NOMO-1 (cell line): ENCODE measurements at regions not wholly inside any gene's neighbourhood (a gene's known extent, or its start where the extent isn't known, plus 50 kb on each side); places are given as distances from the start of the nearest gene placed in this dataset.

Experiments used
- DNase-seq, 2 experiments: peaks; one replicate each; lab custom pipeline; 2025; ENCODE audit not compliant: unreplicated experiment in 2 of 2; lab: John Stamatoyannopoulos, UW

GRCh38 chr4:38189445-38189844 is 229.2 kb downstream of the PTTG2 start:
- DNase-seq: no peak

DNA sequence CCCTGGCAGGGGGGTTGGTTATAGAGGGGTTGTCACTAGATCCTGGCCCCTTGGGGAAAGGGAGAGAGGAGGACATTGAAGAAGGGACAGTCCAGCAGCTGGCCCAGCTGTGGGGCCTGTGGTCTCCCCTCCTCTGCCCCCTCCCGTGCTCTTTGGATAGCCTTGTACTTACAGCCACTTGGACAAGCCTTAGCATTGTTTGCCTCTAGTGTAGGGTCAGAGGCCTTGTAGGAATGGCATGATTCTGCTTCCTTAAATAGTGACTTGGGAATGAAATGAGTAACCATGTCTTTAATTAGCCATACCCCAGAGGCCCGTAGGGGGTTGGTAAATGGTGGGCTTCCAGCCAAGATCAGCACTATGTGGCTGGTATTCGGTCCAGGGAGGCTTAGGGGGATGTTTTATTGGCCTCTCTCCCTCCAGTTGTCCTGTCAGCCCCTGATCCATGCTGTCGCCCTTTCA is 230.6 kb downstream of the PTTG2 start:
- no peak for DNase-seq

DNA sequence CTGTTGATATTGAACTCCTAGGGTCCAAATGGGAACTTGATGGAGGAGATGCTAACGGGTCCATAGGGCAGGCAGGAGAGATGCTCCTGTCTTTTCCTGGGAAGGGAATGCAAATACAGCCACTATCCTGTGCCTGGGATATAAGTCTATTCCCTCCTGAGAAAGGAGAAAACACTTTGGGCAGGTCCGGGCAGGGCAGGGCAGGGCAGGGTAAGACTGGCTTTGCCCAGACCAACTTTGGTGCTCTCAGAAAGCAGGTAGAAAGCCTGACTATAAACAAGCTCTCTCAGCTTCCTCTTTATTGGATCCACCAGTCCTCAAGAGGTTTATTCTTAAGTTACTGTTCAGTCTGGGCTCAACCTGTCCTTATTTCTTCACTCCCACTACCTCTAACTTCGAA is 232.3 kb downstream of the PTTG2 start:
- DNase-seq: no peak

DNA sequence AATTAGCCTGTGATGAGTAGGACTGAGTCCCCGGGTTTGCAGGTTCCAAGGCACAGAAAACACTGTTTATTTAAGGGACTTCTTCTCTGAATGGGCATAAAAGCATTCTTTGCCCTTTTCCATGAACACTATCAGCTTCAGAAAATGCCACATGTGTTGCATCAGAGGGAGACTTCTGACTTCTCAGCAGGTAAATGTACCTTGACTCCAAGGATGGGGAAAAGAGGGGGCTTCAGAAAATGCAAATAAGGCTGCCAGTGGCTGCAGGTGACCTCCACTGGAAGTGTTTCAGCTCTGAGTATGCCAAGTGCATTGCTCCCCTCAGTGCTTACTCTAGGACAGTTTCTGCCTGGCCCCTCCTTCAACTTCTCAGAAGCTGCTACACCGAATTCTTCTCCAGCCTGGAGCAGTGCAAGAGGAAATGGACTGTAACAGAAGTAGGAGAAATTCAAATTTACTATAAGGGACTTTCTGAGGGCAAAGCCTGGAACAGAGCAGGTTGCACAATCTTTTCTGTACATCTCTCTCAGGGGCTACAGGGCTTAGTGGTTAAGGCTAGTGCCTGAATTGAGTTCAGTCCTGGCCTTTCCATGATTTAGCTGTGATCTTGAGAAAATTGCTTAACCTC is 233.2 kb downstream of the PTTG2 start:
- peak in 1 of 2 experiments; percentile 27 for DNase-seq

DNA sequence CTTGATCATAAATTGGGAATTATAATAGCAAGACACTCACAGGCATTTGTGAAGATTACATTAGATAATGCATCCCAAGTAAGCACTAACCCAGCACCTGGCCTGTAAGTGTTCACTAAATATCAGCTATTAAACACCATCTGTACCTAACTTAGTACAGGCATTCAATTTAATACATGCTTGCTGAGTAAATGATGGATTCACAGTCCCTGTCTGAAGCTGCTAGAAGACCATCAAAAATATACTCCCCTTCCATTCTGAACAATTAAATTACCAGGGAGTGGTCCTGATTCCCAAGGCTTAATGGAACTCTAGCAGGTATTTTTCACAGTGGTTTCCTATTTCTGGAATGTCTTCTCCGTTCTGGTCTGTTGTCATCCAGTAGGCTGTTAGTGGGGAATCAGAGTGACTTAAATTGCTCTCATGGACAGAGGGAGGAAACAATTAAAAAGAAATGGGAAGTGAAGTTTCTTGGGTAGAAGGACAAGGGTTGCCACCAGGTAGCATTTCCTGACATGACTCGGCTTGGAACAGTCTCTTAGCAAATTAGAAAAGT is 233.9 kb downstream of the PTTG2 start:
- peak in 1 of 2 experiments; percentile 17 for DNase-seq

DNA sequence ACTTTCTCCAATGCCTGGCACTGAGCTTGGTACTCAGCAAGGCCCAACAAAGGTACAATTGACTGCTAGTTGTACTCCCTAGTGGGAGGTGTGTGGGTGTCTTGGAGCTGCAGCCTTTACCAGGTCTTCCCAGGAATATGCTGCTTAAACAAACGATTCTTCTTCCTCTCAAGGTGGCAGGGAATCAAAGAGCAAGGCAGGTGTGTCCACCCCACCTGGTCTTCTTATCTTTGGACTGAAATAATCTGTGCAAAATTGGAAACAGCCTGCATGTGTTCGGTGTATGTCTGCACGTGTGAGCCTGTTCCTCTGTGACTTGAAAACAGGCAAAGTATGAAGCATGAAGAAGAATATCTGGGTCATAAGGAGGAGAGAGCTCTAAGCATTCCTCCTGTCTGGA is 235.3 kb downstream of the PTTG2 start:
- DNase-seq: no peak

DNA sequence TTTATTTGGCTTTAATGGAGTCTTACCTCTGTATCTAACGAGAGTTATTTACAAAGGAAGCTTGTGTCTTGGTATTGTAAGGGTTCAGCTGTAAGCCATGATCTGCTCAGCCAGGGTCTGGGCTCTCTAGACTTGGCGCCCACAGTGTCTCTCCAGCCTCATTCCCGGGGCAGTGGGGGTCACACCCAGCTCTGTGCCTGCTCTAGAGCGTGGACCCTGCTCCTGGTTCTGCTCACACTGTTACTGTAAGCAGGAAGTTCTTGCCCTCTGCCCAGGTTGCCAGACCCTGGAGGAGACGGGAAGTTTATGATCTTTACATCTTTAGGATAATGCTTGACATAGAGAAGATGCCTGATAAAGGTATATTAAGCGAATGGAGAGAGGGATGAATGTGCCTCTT is 235.7 kb downstream of the PTTG2 start:
- DNase-seq: no peak

DNA sequence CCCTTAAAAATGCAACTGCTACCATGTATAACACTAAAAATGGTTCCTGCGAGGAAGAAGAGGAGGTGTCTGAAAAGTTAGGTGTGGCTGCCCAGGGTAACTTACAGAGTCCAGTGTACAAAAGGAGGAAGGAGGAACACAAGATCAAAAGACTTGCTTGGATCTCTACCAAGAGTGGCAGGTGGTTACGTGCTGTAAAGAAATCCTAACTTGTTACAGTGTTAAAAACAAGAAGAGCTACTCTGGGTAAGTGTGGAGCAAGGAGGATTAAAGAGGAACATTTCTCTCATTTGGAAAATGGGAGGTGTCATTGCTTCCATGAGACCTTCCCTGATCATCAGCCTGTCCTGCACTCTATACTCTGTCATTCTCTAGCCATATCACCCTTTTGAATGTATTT is 242.0 kb downstream of the PTTG2 start:
- no peak for DNase-seq

DNA sequence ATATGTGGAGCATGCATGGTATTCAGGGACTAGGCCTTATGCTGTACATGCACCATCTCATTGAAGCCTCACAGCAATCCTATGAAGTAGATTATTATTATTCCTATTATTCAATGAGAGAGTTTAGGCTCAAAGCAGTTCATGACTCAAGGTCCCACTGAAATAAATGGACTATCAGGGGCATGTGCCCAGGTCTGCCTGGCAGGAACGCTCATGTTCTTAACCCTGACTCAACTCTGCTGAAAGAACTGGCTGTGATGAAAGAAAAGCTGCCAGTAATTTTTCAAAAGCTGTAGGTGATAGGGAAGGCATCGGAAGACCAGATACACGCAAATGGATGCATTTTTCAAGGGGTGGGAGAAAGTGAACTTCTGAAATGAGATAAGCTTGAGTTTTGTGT is 243.4 kb downstream of the PTTG2 start:
- DNase-seq: no peak

DNA sequence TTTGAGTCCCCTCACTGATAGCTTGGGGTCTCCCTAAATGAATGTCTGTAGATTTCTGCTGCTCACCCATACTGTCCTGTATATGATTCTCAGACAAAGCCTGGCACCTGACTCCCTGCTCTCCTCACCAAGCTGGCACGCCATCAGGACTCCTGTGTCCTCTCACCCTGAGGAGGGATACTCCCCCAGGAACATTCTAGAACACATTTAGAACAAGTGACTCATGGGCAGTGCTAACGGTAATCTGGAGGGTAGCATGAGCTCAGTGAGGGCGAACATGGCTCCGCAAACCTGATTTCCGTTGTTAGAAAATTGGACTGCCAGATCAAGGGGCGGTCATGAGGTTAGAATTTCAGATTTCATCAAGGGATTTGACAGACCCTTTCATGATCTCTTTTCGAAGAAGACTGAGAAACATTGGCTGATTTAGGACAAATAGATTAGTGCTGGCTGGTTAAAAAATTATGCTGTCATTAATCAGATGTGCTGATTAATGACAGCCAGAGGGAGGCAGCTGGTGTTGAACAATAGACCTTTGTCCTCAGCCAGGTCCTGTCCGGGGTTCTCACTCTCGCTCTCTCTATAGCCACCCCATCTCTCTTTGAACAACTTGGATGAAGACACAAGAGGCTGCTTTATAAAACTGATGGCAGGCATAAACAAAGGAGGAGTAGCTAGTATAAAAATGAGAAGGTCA is 244.3 kb downstream of the PTTG2 start:
- DNase-seq: no peak

GRCh38 chr4:38205261-38205660 is 245.1 kb downstream of the PTTG2 start:
- DNase-seq: no peak

GRCh38 chr4:38207110-38207457 is 246.9 kb downstream of the PTTG2 start:
- DNase-seq: no peak

- no peak for DNase-seq
Observed at GRCh38 chr4:38209654-38210053, 249.5 kb downstream of the PTTG2 start.

DNA sequence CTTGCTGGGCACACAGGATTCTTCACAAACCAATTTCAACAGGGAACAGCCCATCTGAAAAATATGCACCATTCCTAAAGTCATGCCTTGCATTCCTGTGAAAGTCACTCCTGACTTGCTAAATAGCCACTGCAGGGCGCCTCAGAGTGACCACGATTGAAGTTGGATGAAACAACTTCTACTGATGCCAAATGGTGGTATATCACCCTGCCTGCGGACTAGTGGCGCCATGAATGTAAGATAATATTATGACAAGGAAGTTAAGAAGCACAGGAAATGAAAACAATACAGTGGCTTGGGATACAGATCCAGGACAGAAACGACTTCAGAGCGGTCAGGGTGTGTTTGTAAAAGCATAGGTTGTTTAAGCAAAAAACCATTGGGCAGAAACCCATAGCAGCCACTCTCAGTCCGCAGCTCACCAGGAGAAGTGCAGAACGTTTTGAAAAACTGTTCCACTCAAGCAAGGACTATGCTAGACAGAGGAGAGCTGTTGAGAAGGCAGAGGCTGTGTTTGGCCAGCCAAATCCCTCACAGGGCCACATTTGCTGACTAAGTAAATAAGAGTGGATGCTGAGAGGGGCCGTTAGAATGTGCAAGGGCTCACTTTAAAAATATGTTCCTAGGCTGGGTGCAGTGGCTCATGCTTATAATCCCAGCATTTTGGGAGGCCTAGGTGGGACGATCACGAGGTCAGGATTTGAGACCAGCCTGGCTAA is 250.4 kb downstream of the PTTG2 start:
- no peak for DNase-seq

GRCh38 chr4:38211885-38212284 is 251.7 kb downstream of the PTTG2 start:
- no peak for DNase-seq

DNA sequence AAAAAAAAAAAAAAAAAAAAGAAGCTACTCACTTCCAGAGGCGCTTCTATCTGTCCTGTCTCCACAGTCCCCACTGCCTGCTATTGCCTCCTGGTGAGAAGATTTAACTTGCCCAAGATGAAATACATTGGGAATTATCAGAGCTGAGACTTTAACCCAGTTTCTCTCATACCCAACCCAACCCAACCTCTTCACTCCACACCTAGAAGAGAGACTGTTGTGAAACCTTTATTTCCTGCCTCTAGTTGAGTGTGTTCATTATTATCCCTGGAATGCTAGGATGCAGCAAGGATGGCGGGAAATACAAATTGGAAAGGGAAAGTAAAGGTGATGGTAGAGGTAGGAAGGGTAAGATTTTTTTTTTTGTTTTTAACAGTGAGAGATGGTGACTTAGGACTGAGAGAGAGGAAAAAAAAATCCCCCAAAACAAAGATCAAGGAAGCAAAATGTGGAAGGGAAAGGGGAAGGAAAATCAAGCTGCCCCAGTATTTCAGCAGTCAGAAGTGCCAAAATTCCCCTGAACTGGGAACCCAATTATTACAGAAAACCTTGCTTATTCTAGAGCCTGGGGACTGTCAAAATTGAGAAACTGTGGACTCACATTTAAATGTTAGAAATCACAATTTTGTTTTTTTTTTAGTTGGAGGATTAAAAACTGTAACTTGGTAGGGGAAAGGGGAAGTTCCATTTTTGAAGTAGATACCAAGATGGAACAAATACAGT is 253.0 kb downstream of the PTTG2 start:
- no peak for DNase-seq

- no peak for DNase-seq
Observed at GRCh38 chr4:38222892-38223291, 262.7 kb downstream of the PTTG2 start.

DNA sequence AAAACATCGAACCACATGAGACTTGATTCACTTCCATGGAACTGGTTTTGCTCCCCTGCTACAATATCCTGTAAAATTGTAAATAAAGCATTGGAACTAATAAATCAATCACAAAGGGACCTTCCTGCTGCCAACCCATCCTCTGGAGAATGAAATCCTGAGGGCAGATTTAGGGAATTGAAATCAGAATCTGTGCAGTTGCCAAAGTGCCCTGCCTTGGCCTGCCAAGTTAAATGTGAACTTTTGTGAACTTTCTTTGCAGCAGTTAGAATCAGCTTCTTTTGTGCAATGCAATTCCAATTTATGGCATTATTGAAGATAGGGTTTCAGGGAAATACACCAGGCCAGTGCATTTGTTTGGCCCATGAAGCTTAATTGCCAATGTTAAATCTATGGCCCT is 263.1 kb downstream of the PTTG2 start:
- no peak for DNase-seq

- DNase-seq: no peak
Observed at GRCh38 chr4:38223782-38224236, 263.6 kb downstream of the PTTG2 start.

- no peak for DNase-seq
Observed at GRCh38 chr4:38224850-38225249, 264.7 kb downstream of the PTTG2 start.

- DNase-seq: no peak
Observed at GRCh38 chr4:38226170-38226569, 266.0 kb downstream of the PTTG2 start.
